Suppressor macrophage (primary cell): ENCODE measurements at regions not wholly inside any gene's neighbourhood (a gene's known extent, or its start where the extent isn't known, plus 50 kb on each side); places are given as distances from the start of the nearest gene placed in this dataset.
"Not testable (repeated sequence)": the region's sequence is repeated elsewhere in the genome, so short reads cannot be mapped to it uniquely, and the experiment has no call there.

Experiments used
- DNase-seq, 4 experiments: peaks; one replicate each; pipeline ENCODE4 v3.0.0-alpha.2; 2020 to 2022

DNA sequence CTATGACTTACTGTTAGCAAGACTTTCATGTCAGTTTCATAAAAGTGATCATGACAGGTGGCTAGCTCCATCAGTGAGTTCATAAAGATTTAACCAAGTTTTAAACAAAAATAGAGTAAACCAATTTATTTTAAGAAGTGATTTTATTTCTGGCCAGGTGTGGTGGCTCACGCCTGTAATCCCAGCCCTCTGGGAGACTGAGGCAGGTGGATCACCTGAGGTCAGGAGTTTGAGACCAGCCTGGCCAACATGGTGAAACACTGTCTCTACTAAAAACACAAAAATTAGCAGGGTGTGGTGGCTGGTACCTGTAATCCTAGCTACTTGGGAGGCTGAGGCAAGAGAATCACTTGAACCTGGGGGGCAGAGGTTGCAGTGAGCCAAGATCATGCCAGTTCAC is 111.4 kb upstream of the MAP2 start:
- not testable (repeated sequence) for DNase-seq

DNA sequence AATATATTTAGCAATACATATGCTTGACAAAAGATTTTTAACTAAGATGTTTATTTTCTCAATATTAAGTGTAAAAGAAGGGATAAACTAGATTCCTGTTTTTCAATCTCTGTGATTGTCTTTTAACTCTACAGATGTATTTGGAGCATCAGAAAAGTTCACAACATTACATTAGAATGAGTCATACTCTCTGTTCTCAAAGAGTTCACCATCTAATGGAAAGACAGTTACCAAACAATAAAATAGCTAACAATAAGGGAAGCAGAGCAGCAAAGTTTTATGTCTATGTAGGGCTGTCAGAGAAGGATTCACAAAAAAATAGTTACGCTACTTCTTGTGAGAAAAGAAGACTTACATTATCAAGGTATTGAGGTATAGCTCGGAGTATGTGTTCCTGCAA is 109.2 kb upstream of the MAP2 start:
- DNase-seq: no peak

DNA sequence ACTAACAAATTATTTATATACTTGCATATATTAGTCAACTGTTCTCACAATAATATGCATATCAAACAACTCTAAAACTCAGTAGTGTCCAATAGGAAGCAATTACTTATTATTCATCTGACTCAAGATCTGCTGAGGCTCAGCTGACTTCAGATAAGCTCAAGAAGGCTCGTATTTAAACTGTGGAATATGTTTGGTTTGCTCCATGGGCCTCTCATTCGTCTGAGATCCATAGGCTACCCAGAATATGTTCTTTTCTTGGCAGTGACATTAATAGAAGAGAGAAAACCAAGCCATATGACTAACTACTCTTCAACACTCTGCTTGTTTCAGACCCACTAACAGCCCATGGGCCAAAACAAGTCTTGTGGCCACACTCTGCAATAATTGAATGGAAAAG is 107.7 kb upstream of the MAP2 start:
- DNase-seq: no peak

DNA sequence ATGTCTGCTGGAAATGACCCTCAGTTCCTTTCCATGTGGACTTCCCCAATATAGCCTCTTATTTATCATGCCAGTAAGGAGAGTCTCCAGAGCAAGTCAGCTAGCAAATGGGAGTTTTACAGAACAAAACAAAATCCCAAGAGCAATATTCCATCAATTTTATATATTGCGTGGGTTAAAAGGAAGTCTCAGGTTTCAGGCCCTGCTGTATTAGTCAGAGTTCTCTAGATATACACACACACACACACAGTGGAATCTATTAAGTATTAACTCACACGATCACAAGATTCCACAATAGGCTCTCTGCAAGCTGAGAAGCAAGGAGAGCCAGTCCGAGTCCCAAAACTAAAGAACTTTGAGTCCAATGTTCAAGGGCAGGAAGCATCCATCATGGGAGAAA is 102.8 kb upstream of the MAP2 start:
- no peak for DNase-seq

DNA sequence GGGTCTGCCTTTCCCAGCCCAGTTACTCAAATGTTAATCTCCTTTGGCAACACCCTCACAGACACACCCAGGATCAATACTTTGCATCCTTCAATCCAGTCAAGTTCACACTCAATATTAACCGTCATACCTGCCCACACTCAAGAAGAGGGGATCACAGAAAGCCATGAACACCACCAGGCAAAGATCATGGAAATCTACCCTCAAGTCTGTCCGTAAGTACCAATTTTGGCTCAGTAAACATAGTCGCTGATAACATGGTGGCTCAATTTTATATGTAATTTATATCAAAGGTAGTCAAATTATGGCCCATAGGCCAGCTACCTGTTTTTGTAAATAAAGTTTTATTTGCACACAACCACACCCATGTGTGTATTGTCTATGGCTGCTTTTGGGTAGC is 102.3 kb upstream of the MAP2 start:
- no peak for DNase-seq

DNA sequence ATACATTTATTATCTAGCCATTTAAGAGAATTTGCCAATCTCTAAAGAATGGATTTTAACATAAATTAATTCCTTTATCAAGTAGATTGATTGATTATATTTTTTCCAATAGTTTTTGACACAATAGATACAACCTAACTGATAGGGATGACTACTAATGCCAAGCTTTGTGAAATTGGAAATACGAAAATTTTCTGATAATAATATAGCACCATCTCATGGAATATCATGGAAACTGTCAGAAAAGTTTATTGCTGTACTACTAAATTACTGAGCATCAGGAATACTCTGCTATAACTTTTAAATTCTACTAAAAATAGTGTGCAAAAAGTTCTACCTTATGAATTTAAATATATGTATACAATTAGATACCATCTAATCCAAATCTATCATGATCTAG is 101.8 kb upstream of the MAP2 start:
- DNase-seq: no peak

DNA sequence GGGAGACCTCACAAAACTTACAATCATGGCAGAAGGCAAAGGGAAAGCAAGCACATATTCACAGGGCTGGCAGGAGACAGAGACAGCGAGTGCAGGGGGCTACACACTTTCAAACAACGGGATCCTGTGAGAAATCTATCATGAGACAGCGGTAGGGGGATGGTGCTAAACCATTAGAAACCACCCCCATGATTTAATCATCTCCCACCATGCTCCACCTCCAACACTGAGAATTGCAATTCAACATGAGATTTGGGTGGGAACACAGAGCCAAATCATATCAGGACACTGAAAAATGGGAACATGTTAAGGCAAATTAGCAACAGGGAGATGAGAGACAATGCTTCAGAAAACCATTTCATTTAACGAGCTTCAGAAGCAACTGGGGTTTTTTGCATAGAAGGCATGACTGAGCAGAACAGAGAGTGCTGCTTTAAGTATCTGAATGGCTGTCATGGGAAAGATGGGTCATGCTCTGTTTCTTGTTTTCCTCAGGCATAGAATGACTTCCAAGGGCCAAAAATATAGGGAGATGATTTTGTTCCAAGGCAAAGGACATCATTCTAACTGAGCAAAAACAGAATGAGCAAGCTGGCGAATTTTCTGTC is 100.8 kb upstream of the MAP2 start:
- DNase-seq: no peak

DNA sequence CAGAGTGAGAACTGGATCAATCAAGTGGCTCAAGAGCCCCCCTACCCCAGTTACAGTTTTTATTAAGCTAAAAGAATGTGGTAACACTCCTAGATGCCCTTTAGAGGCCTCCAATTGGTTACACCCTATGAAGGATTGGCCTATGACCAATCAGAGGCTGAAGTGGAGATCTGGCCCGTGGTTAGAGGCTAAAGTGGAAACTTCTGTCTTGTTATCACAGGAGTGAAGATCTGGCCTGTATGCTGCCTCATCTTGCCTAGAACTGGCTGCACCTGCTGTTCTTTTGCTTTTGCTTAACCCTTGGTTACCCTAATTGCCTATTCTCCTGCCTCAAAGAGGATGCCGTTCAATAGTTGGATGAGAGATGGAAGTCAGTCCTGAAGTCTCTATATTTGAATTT is 100.1 kb upstream of the MAP2 start:
- no peak for DNase-seq

DNA sequence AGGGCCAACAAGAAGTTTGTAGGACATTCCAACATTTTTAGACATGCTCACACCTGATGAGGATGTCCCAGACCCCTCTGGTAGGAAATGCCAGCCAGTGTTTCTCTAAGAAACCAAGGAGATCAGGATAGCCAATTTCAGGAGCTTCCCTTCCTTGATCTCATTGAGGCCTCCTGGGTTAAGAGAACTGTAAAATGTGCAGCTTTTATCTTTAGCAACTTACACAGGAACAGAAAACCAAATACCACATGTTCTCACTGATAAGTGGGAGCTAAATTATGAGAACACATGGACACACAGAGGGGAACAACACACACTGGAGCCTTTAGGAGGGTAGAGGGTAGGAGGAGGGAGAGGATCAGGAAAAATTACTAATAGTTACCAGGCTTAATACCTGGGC is 99.6 kb upstream of the MAP2 start:
- DNase-seq: no peak

DNA sequence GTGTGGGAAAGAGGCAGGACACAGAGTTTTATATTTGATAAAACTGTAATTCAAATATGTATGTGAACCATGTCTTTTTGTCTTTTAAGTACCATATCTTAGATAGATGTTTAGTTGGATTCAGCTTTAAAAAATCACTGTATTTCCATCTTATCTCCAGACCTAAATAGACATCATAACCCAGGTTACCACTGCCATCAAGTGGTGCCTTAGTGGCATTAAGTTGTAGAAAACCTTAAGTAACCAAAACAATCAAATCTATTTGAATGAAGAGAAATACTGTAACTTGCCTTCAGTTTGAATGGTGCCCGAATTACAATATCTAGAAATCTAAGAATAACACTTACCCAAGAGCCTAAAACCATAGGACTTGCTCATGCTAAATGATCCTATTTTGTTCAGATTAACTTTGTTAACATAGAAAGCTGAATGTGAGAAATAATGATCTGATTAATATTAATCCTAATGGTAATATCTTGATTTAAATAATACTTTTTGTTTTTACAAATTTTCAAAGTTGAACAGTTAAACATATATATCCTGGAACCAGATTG is 92.5 kb upstream of the MAP2 start:
- peak in 3 of 4 experiments; percentile 18 to 37 (median 32) for DNase-seq

DNA sequence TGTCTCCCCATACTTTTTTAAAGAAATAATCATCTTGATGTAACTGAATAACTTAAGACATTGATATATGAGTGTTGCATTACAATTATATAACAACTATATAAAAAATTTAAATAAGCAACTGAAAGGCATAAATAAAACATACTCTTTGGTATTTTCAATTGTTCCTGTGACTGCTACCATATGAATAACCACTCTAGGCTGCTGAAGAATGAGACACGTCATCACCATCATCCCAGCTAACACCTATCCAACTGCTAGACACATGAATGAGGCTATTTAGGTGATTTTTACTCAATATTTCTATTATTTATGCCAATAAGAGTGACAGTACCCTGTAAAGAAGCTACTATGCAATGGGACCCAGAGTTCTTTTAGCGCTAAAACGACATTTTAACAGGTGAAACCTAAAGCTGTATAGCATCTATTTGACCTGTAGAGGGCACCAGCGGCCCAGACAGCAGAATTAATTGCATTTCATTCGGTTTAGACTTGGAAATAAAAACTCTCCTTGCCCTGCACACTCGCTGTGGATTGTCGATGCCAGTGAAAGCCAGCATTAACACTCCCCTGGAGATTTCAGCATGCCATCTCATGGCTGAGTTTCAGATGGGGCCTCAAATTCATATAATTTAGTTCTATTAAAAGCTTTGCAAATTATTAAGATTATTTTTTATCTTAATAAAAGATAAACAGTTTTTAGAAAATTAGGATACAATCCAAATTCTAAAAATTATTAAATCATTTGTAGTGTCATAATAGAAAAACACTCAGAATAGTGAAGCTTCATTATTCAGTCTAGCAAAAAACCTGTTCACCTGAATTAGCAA is 89.4 kb upstream of the MAP2 start:
- DNase-seq: peak; percentile 69 to 83 (median 74)

DNA sequence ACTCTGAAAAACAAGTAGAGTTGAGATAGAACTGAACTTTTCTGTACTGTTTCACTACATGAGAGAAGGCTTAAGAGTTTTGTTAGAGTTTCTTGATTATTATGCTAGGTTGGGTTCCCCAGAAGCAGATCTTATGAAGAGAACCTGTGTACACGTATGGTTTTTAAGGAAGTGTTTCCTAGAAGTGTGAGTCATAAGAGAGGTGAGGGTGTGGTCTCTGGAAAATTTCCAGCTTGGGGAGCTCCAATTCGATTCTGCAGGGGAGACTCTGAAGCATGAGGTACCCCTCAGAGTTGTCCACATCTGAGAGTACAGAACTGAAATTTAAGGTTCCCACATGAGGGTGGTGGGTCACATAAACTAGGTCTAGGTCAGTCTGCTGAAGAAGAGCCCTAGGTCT is 83.3 kb upstream of the MAP2 start:
- DNase-seq: no peak

DNA sequence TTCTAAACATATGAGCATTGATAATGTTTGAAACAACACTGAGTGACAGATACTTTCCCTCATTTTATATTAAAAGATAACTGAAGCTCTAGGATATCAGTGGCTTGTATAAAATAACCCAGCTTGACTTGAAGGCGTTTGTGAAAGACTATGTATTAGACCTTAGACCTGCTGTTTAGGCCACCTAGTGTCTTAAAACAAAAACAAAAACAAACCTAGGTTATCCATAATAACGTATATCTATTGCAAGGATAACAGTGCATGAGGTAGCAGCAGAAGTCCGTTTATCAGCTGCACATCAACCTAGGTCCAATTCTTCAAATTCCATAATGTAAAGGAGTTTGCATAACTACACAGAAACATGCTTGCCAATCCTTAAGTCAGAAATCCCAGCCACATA is 79.5 kb upstream of the MAP2 start:
- no peak for DNase-seq

DNA sequence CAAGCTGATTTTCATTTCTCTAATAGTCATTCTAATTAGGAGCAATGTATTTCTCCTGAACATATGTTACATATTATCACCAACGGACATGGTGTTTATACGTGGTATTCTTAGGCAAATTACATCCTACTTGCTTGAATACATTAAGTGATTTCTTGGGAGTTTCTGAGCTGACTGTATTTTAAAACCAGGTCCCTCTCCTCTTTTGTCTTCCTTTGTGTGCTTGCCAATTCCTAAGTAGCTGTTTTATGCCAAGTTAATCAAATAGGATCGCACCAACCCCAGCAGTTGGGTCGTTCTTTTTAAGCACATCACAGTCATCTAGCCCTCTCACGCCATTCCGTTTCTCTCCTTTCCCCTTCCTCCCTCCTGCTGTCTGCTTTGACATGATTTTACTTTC is 75.4 kb upstream of the MAP2 start:
- DNase-seq: no peak

DNA sequence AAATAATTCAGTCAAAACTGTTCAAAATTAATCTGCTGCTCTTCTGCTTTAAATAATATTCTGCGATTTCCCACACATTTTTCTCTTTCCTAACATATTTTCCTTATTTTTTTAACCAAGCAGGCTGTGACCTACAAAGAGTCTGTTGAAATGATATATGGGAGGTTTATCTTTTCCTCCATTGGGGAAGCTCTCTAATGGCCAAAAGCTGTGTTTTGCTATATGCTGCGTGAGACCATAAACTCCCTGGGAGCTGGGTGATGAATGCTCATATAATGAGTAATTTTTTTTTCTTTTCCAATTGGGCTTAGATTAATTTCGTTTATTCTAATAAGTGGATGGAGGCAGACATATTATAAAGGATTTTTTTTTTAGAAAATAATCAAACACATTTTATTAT is 72.2 kb upstream of the MAP2 start:
- DNase-seq: no peak

DNA sequence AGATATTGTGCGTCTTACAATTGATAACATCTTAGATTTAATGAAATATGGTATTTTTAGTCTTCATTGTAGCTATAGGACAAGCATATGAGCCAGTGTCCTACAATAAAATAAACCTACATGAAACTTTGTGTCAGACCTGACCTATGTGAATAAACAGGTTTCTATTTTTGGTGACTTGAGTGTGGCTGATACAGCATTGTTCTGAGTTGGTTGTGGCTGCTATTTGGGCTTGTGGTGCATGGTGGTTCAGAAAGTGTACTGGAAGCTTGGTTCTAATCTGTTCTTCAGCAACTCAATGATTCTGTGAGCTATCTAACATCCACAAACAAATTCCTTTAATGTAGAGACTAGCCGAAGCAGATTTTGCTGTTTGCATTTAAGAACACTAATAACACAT is 64.9 kb upstream of the MAP2 start:
- DNase-seq: no peak

DNA sequence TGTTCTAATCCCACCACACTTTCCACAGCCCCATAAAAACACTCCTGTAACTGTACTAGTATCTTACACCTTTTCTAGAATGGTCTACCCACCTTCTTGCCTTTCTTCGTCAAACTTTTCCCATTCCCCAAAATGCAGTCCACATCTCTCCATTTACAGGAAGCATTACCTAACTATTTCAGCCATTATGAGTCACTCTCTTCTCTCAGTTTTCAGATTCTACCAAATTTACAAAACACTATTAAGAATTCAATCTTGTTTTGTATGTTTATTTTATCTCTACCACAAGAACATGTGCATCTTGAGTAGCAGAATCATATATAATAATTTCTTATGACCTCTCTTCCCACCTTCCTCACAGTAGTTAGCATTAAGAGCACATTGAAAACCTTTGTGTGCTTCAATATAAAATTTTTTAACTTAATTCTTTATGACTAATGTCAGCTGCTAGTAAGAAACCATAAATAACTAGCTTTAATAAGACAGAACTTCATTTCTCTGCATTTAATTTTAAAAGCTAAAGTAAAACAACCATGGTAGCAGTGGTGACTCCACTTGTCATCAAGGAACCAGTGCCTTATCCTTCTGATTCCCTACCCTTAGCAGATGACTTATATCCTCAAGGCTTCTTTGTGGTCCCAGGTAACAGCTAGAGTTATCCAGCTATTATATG is 56.6 kb upstream of the MAP2 start:
- DNase-seq: no peak

DNA sequence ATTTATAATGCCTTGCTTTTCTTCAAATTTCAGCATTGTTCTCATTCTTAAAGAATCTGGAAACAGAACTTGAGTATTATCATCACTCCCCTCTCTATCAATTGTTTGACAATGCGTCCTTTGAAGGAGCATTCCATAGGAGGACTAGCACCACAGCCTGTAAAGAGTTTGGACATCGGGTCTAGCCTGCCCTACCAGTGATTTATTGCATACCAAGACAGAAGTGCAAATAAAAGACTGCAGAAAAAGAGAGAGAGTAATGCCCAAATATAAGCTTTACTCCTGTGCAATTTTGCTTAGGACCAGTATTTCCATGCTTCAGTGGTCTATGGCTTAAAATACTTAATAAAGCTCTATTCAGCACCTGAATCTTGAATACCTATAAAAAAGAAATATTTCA is 55.4 kb upstream of the MAP2 start:
- DNase-seq: no peak

DNA sequence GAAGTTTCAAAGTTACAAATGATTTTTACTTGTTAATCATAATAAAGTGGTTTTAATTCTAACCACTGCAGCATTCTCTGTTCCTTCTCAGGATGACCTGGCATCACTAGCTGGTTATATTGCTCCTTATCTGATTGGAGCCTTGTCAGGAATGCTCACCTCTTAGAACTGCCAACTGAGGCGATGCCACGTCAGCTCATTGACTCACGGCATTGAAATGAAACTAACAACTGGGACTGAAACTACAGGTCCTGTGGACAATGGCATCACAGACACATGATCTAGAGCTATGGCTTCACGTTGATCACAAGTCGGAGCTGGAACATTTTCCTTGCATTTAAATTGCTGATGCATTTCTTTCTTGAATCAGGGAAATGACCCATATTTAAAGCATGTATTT is 54.9 kb upstream of the MAP2 start:
- peak in 2 of 4 experiments; percentile 5 to 8 for DNase-seq

DNA sequence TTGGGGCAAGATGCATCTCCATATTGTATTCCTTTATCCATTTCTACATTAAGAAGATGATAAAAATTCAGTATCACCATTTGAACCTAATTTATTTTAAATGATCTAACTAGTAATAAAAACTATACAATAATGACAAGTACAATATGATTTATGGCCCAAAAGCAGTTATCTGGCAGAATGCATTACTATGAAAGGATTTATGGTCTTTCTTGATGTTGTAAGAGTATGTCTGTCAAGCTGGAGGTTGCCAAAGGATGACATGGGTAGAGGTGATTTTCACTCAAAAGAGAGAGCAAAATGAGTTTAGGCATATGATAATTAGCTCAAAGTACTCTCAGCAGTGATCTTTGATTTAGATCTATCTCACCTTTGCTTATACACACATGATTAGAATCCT is 54.2 kb upstream of the MAP2 start:
- DNase-seq: no peak

DNA sequence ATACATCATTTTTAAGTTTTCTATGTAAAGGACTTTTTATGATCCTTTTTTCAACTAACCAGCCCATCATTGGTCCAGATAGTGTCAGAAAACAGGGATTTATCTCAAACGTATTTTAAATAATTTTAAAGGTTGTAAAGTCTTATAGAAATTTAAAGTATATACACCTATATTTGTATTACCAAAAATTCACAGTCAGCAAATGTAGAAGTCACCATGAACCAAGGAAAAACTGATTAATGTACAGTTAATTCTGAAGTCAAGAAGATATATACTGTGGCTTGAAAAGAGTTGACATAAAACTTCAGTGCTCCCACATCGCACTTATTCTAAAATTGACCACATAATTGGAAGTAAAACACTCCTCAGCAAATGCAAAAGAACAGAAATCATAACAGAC is 52.4 kb upstream of the MAP2 start:
- no peak for DNase-seq
